ENCODE measurements at regions not wholly inside any gene's neighbourhood (a gene's known extent, or its start where the extent isn't known, plus 50 kb on each side); places are given as distances from the start of the nearest gene placed in this dataset.
"Not testable (repeated sequence)": the region's sequence is repeated elsewhere in the genome, so short reads cannot be mapped to it uniquely, and the experiment has no call there.

GRCh38 chr1:244296003-244296402 lies 155.7 kb downstream of the ADSS2 start:
- no peak for TF ChIP-seq CTCF (IDR thresholded peaks at IDR 0.05; ENCODE audit: low read depth, low read length, missing control alignments)
- no peak overlapping the region for H3K4me3 ChIP-seq (ENCODE audit: low read depth, low read length)
- in situ Hi-C loops (cut with HindIII; ENCODE audit: low sequenced_read_pairs), result no loop called here
- DNase-seq (ENCODE audit: low read depth), result no peak

- DNase-seq (ENCODE audit: low read depth), result no peak
- no peak for TF ChIP-seq CTCF (IDR thresholded peaks at IDR 0.05; ENCODE audit: low read depth, low read length, missing control alignments)
- in situ Hi-C loops (cut with HindIII; ENCODE audit: low sequenced_read_pairs), result no loop called here
- H3K4me3 ChIP-seq (ENCODE audit: low read depth, low read length), result no peak overlapping the region
These were observed 155.3 kb downstream of the ADSS2 start for GRCh38 chr1:244296447-244296846.

GRCh38 chr1:244297087-244297486 lies 154.6 kb downstream of the ADSS2 start:
- H3K4me3 ChIP-seq (ENCODE audit: low read depth, low read length), result no peak overlapping the region
- in situ Hi-C loops (cut with HindIII; ENCODE audit: low sequenced_read_pairs), result no loop called here
- no peak for TF ChIP-seq CTCF (IDR thresholded peaks at IDR 0.05; ENCODE audit: low read depth, low read length, missing control alignments)
- DNase-seq (ENCODE audit: low read depth), result no peak

GRCh38 chr1:244297616-244298015 lies 154.1 kb downstream of the ADSS2 start:
- TF ChIP-seq CTCF (IDR thresholded peaks at IDR 0.05; ENCODE audit: low read depth, low read length, missing control alignments), result no peak
- DNase-seq (ENCODE audit: low read depth), result no peak
- H3K4me3 ChIP-seq (ENCODE audit: low read depth, low read length), result no peak overlapping the region
- in situ Hi-C loops (cut with HindIII; ENCODE audit: low sequenced_read_pairs), result no loop called here

- in situ Hi-C loops (cut with HindIII; ENCODE audit: low sequenced_read_pairs); H3K4me3 ChIP-seq (ENCODE audit: low read depth, low read length); DNase-seq (ENCODE audit: low read depth): not testable (repeated sequence)
These were observed 151.7 kb downstream of the ADSS2 start for GRCh38 chr1:244300029-244300375.

- no peak for DNase-seq (ENCODE audit: low read depth)
- in situ Hi-C loops (cut with HindIII; ENCODE audit: low sequenced_read_pairs), result no loop called here
- TF ChIP-seq CTCF (IDR thresholded peaks at IDR 0.05; ENCODE audit: low read depth, low read length, missing control alignments), result no peak
- no peak overlapping the region for H3K4me3 ChIP-seq (ENCODE audit: low read depth, low read length)
These were observed 150.0 kb downstream of the ADSS2 start for GRCh38 chr1:244301595-244302130.

GRCh38 chr1:244302876-244303609 lies 148.7 kb downstream of the ADSS2 start:
- in situ Hi-C loops (cut with HindIII; ENCODE audit: low sequenced_read_pairs), result no loop called here
- no peak overlapping the region for H3K4me3 ChIP-seq (ENCODE audit: low read depth, low read length)
- TF ChIP-seq CTCF (IDR thresholded peaks at IDR 0.05; ENCODE audit: low read depth, low read length, missing control alignments), result no peak
- DNase-seq (ENCODE audit: low read depth), result no peak
